MM.1S (cell line): ENCODE measurements at regions not wholly inside any gene's neighbourhood (a gene's known extent, or its start where the extent isn't known, plus 50 kb on each side); places are given as distances from the start of the nearest gene placed in this dataset.

Source experiments
- DNase-seq: peaks from one replicate; pipeline ENCODE4 v3.0.0-alpha.2; 2015
- H2AFZ ChIP-seq: fragments of 300-600 bp; sonication (generic); 2 replicates; pipeline ENCODE4 v1.6.0; 2016; ENCODE audit warnings: antibody characterized with exemption, low read length
- H3F3A ChIP-seq: fragments of 300-600 bp; sonication (generic); 2 replicates; pipeline ENCODE4 v1.6.1; 2016; ENCODE audit warnings: mild to moderate bottlenecking, antibody characterized with exemption, low read length, moderate library complexity, mixed read lengths; ENCODE audit not compliant: insufficient read depth
- H3K27ac ChIP-seq: fragments of 300-600 bp; sonication (generic); 2 replicates; pipeline ENCODE4 v1.5.1; 2016; ENCODE audit warnings: mild to moderate bottlenecking, low read length
- H3K27me3 ChIP-seq: fragments of 300-600 bp; sonication (generic); replicated peaks from 2 replicates; pipeline ENCODE4 v1.6.0; 2016; ENCODE audit warnings: low read length; ENCODE audit not compliant: insufficient read depth
- H3K36me3 ChIP-seq: fragments of 300-600 bp; sonication (generic); replicated peaks from 2 replicates; pipeline ENCODE4 v1.6.1; 2016; ENCODE audit warnings: mild to moderate bottlenecking, low read length, mixed read lengths; ENCODE audit not compliant: insufficient read depth
- H3K4me1 ChIP-seq: fragments of 300-600 bp; sonication (generic); 2 replicates; pipeline ENCODE4 v1.6.1; 2016; ENCODE audit warnings: low read length, mixed read lengths
- H3K4me2 ChIP-seq: fragments of 300-600 bp; sonication (generic); 2 replicates; pipeline ENCODE4 v1.6.0; 2016; ENCODE audit warnings: low read depth, low read length
- H3K4me3 ChIP-seq: fragments of 300-600 bp; sonication (generic); 2 replicates; pipeline ENCODE4 v1.5.1; 2016; ENCODE audit warnings: low read length, mixed read lengths
- H3K79me2 ChIP-seq: fragments of 300-600 bp; sonication (generic); 2 replicates; pipeline ENCODE4 v1.6.1; 2016; ENCODE audit warnings: mixed run types, low read length, mixed read lengths
- H3K9ac ChIP-seq: fragments of 300-600 bp; sonication (generic); 2 replicates; pipeline ENCODE4 v1.6.1; 2016; ENCODE audit warnings: low read length, mixed read lengths
- H3K9me2 ChIP-seq: fragments of 300-600 bp; sonication (generic); replicated peaks from 2 replicates; pipeline ENCODE4 v1.6.1; 2016; ENCODE audit warnings: mild to moderate bottlenecking, low read length, mixed read lengths; ENCODE audit not compliant: insufficient read depth
- H3K9me3 ChIP-seq: fragments of 300-600 bp; sonication (generic); replicated peaks from 2 replicates; pipeline ENCODE4 v1.6.1; 2016; ENCODE audit warnings: mild to moderate bottlenecking, low read length, mixed read lengths; ENCODE audit not compliant: insufficient read depth
- H4K20me1 ChIP-seq: fragments of 300-600 bp; sonication (generic); 2 replicates; pipeline ENCODE4 v1.6.1; 2016; ENCODE audit warnings: mild to moderate bottlenecking, low read length, moderate library complexity, mixed read lengths; ENCODE audit not compliant: insufficient read depth
- EZH2 ChIP-seq: fragments of 300-600 bp; sonication (generic); optimal IDR thresholded peaks from 2 replicates; pipeline ENCODE3; 2017; ENCODE audit warnings: low read depth, mild to moderate bottlenecking, antibody characterized with exemption, low read length, mixed read lengths
- EZH2phosphoT487 ChIP-seq: fragments of 300-600 bp; sonication (generic); IDR thresholded peaks from 2 replicates; pipeline ENCODE4 v1.6.1; 2018; ENCODE audit warnings: antibody characterized with exemption, low read length
- TF ChIP-seq, protein P1 (sequence below): fragments of 300-600 bp; sonication (generic); IDR thresholded peaks from 2 replicates; pipeline ENCODE4 v1.5.1; 2016; ENCODE audit warnings: antibody characterized with exemption, low read length, mixed read lengths

DNA sequence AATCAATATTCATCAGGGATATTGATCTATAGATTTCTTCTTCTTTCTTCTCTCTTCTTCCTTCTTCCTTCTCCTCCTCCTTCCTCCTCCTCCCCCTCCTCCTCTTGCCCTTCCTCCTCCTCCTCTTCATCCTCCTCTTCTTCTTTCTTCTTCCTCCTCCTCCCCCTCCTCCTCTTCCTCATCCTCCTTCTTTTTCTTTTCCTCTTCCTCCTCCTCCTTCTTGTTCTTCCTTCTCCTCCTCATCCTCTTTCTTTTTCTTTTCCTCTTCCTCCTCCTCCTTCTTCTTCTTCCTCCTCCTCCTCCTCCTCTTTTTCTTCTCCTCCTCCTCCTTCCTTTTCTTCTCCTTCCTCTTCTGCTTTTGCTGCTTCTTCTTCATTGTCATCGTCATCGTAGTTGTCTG lies 52.4 kb upstream of the SERINC1 start:
- no peaks in the 10 kb centered on the region for H3K9me2 ChIP-seq
- H3K4me3 ChIP-seq, result no peak overlapping the region
- no peaks in the 10 kb centered on the region for H3K79me2 ChIP-seq
- TF ChIP-seq EZH2phosphoT487 (no peak), EZH2 (no peak)
- TF ChIP-seq, protein P1, sequence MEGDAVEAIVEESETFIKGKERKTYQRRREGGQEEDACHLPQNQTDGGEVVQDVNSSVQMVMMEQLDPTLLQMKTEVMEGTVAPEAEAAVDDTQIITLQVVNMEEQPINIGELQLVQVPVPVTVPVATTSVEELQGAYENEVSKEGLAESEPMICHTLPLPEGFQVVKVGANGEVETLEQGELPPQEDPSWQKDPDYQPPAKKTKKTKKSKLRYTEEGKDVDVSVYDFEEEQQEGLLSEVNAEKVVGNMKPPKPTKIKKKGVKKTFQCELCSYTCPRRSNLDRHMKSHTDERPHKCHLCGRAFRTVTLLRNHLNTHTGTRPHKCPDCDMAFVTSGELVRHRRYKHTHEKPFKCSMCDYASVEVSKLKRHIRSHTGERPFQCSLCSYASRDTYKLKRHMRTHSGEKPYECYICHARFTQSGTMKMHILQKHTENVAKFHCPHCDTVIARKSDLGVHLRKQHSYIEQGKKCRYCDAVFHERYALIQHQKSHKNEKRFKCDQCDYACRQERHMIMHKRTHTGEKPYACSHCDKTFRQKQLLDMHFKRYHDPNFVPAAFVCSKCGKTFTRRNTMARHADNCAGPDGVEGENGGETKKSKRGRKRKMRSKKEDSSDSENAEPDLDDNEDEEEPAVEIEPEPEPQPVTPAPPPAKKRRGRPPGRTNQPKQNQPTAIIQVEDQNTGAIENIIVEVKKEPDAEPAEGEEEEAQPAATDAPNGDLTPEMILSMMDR, result no peak
- no peaks in the 10 kb centered on the region for H3K36me3 ChIP-seq
- no peaks in the 10 kb centered on the region for H4K20me1 ChIP-seq
- no peak for DNase-seq
- no peaks in the 10 kb centered on the region for H3K9me3 ChIP-seq
- H3K4me2 ChIP-seq, result no peak overlapping the region
- H2AFZ ChIP-seq, result no peak overlapping the region
- H3F3A ChIP-seq, result no peaks in the 10 kb centered on the region
- H3K27me3 ChIP-seq, result no peaks in the 10 kb centered on the region
- no peak overlapping the region for H3K27ac ChIP-seq
- no peak overlapping the region for H3K9ac ChIP-seq
- no peaks in the 10 kb centered on the region for H3K4me1 ChIP-seq

DNA sequence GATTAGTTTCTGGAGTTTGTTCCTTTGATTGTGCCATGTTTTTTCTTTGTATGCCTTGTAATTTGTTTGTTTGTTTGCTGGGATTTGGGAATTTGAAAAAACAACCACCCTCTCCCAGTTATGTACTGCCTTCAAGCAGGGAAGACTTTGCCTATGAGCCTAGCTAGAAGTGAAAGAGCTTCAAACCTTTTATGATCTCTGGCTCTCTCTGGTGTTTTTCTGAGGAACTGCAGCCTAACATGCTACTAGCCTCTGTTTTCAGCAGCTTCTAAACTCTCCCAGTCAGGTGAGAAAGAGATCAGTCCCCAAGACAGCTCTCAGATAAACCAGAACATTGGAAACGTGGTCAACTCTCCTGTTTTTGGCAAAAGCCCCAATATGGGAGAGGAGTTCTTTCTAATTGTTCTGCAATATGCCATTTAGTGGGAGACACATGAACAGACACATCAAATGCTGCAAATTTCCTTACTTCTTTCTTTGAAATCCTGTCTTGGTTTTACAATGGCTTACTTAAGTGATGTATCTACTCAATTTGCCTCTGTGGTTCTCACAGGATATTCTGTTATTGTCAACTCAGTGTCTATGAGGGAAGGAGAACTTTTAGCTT lies 58.9 kb upstream of the SERINC1 start:
- H3K4me1 ChIP-seq, result no peaks in the 10 kb centered on the region
- H3K9me2 ChIP-seq, result no peaks in the 10 kb centered on the region
- no peaks in the 10 kb centered on the region for H4K20me1 ChIP-seq
- H3K79me2 ChIP-seq, result no peaks in the 10 kb centered on the region
- H3K9me3 ChIP-seq, result no peaks in the 10 kb centered on the region
- H3K36me3 ChIP-seq, result no peaks in the 10 kb centered on the region
- H3K4me3 ChIP-seq, result no peak overlapping the region
- no peak for TF ChIP-seq EZH2
- TF ChIP-seq, protein P1, result peak; percentile 93
- H2AFZ ChIP-seq, result no peak overlapping the region
- H3F3A ChIP-seq, result no peaks in the 10 kb centered on the region
- DNase-seq, result peak; percentile 72
- no peaks in the 10 kb centered on the region for H3K27me3 ChIP-seq
- H3K9ac ChIP-seq, result no peak overlapping the region
- H3K27ac ChIP-seq, result no peak overlapping the region
- H3K4me2 ChIP-seq, result no peak overlapping the region

DNA sequence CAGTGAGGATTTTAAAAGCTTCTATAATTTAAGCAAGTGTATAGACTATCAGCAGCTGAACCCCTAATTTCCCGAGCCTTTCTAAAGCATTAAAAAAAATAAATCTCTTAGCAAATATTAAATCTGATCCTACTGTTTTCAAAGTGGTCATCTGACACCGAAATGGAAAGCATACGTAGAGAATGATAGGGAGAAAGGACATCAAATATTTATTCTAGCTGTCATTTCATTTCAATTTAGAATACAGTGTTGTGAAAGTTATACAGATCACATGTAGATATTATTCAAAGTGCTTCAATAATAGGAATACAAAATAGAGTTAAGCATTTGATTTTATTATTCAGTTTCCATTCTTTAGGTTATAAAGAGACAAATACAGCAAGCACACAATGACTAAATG lies 61.9 kb upstream of the PKIB start:
- no peaks in the 10 kb centered on the region for H3K9me3 ChIP-seq
- H4K20me1 ChIP-seq, result no peaks in the 10 kb centered on the region
- no peaks in the 10 kb centered on the region for H3K27me3 ChIP-seq
- H3K9me2 ChIP-seq, result no peaks in the 10 kb centered on the region
- no peak overlapping the region for H2AFZ ChIP-seq
- TF ChIP-seq, protein P1, result no peak
- no peak for TF ChIP-seq EZH2
- TF ChIP-seq EZH2phosphoT487, result no peak
- H3K27ac ChIP-seq, result no peak overlapping the region
- DNase-seq, result no peak
- no peaks in the 10 kb centered on the region for H3K36me3 ChIP-seq
- H3K4me1 ChIP-seq, result no peaks in the 10 kb centered on the region
- H3K79me2 ChIP-seq, result no peaks in the 10 kb centered on the region
- H3F3A ChIP-seq, result no peaks in the 10 kb centered on the region
- no peak overlapping the region for H3K9ac ChIP-seq
- H3K4me3 ChIP-seq, result no peak overlapping the region
- H3K4me2 ChIP-seq, result no peak overlapping the region
